GM23338 (cell line): ENCODE measurements at regions not wholly inside any gene's neighbourhood (a gene's known extent, or its start where the extent isn't known, plus 50 kb on each side); places are given as distances from the start of the nearest gene placed in this dataset.

ENCODE experiments used
- ATAC-seq: fragments of 200-7000 bp; cut with Tn5 transposase; 3 replicates; pipeline ENCODE4 v1.9.1; 2020
- DNase-seq: peaks from one replicate; pipeline ENCODE4 v3.0.0-alpha.2; 2015; ENCODE audit warnings: low spot score
- H2AFZ ChIP-seq: fragments of 200-600 bp; sonication (generic); 2 replicates; pipeline ENCODE4 v1.8.0; 2016; ENCODE audit warnings: antibody characterized with exemption, mild to moderate bottlenecking, moderate library complexity
- H3F3A ChIP-seq: fragments of 200-600 bp; sonication (generic); replicated peaks from 2 replicates; pipeline ENCODE4 v1.8.0; 2017; ENCODE audit warnings: antibody characterized with exemption, mixed run types, low read depth
- H3K27ac ChIP-seq: fragments of 200-600 bp; sonication (generic); 2 replicates; pipeline ENCODE4 v1.6.1; 2016; ENCODE audit warnings: low read depth
- H3K27me3 ChIP-seq: fragments of 200-600 bp; sonication (generic); 2 replicates; pipeline ENCODE4 v1.8.0; 2016; ENCODE audit warnings: mild to moderate bottlenecking, mixed run types, moderate library complexity; ENCODE audit not compliant: insufficient read depth
- H3K36me3 ChIP-seq: fragments of 200-600 bp; sonication (generic); 2 replicates; pipeline ENCODE4 v1.8.0; 2016; ENCODE audit warnings: mild to moderate bottlenecking; ENCODE audit not compliant: insufficient read depth
- H3K4me1 ChIP-seq: fragments of 200-600 bp; sonication (generic); 2 replicates; pipeline ENCODE4 v1.8.0; 2016; ENCODE audit warnings: mild to moderate bottlenecking, moderate library complexity; ENCODE audit not compliant: insufficient read depth
- H3K4me2 ChIP-seq: fragments of 200-600 bp; sonication (generic); 2 replicates; pipeline ENCODE4 v1.7.1; 2017; ENCODE audit warnings: mixed run types
- H3K4me3 ChIP-seq: fragments of 200-600 bp; sonication (generic); 2 replicates; pipeline ENCODE4 v1.6.1; 2016; ENCODE audit warnings: mixed run types
- H3K79me2 ChIP-seq: fragments of 200-600 bp; sonication (generic); replicated peaks from 2 replicates; pipeline ENCODE4 v1.8.0; 2017; ENCODE audit warnings: mild to moderate bottlenecking; ENCODE audit not compliant: insufficient read depth
- H3K9me2 ChIP-seq: fragments of 200-600 bp; sonication (generic); 2 replicates; pipeline ENCODE4 v1.8.0; 2017; ENCODE audit not compliant: insufficient read depth
- H4K20me1 ChIP-seq: fragments of 200-600 bp; sonication (generic); replicated peaks from 2 replicates; pipeline ENCODE4 v1.8.0; 2017; ENCODE audit warnings: mild to moderate bottlenecking; ENCODE audit not compliant: insufficient read depth
- H3K27ac Mint-ChIP-seq: 2 replicates; pipeline ENCODE4 v1.8.0; 2020; ENCODE audit warnings: inconsistent platforms, mild to moderate bottlenecking, moderate library complexity, mixed read lengths
- H3K27me3 Mint-ChIP-seq: 3 replicates; pipeline ENCODE4 v1.8.0; 2022; ENCODE audit warnings: low read depth, mild to moderate bottlenecking, moderate library complexity, mixed read lengths, inconsistent platforms; ENCODE audit not compliant: insufficient read depth, poor library complexity
- H3K36me3 Mint-ChIP-seq: 3 replicates; pipeline ENCODE4 v1.8.0; 2021; ENCODE audit warnings: low read depth, mild to moderate bottlenecking, inconsistent platforms, moderate library complexity, mixed read lengths
- H3K4me1 Mint-ChIP-seq: 3 replicates; pipeline ENCODE4 v1.8.0; 2020; ENCODE audit warnings: mild to moderate bottlenecking, inconsistent platforms, mixed read lengths
- H3K4me3 Mint-ChIP-seq: 3 replicates; pipeline ENCODE4 v1.8.0; 2021; ENCODE audit warnings: moderate library complexity, mild to moderate bottlenecking, inconsistent platforms, mixed read lengths
- H3K9me3 Mint-ChIP-seq: 3 replicates; pipeline ENCODE4 v1.8.0; 2020; ENCODE audit warnings: moderate library complexity, mild to moderate bottlenecking, inconsistent platforms, mixed read lengths
- CREB1 ChIP-seq: fragments of 250-450 bp; sonication (Bioruptor Pico); IDR thresholded peaks from 2 replicates; pipeline ENCODE4 v1.5.0; 2020; ENCODE audit warnings: low read depth, mild to moderate bottlenecking, moderate library complexity
- EZH2 ChIP-seq: fragments of 200-600 bp; sonication (generic); IDR thresholded peaks from one replicate; pipeline ENCODE4 v1.8.0; 2017; ENCODE audit warnings: antibody characterized with exemption, mild to moderate bottlenecking, low read depth; ENCODE audit not compliant: unreplicated experiment
- EZH2phosphoT487 ChIP-seq: fragments of 200-600 bp; sonication (generic); IDR thresholded peaks from one replicate; pipeline ENCODE4 v1.8.1; 2018; ENCODE audit warnings: antibody characterized with exemption; ENCODE audit not compliant: unreplicated experiment
- JUNB ChIP-seq: IDR thresholded peaks from one replicate; pipeline ENCODE4 v1.6.1; 2016; ENCODE audit warnings: antibody characterized with exemption; ENCODE audit not compliant: unreplicated experiment
- POLR2AphosphoS5 ChIP-seq: IDR thresholded peaks from 2 replicates; pipeline ENCODE4 v1.6.1; 2016; ENCODE audit warnings: antibody characterized with exemption, low read depth
- STAT1 ChIP-seq: IDR thresholded peaks from one replicate; pipeline ENCODE4 v1.6.1; 2016; ENCODE audit warnings: antibody characterized with exemption; ENCODE audit not compliant: unreplicated experiment
- ZNF114 ChIP-seq: fragments of 250-450 bp; sonication (Bioruptor Pico); IDR thresholded peaks from 2 replicates; pipeline ENCODE4 v1.5.0; 2020; ENCODE audit warnings: mild to moderate bottlenecking, moderate library complexity
- ZNF331 ChIP-seq: fragments of 250-450 bp; sonication (Bioruptor Pico); IDR thresholded peaks from 2 replicates; pipeline ENCODE4 v1.5.0; 2020; ENCODE audit warnings: low read depth, mild to moderate bottlenecking, moderate library complexity
- TF ChIP-seq, protein P1 (sequence below): IDR thresholded peaks from one replicate; pipeline ENCODE4 v1.6.1; 2018; ENCODE audit warnings: antibody characterized with exemption; ENCODE audit not compliant: unreplicated experiment
- TF ChIP-seq, protein P2 (sequence below), 2 experiments: fragments of 200-600 bp in 1 of 2; sonication (generic) in 1 of 2; conservative IDR thresholded peaks; 2 replicates each; pipeline versions ENCODE4 v1.5.1 to v1.6.1; 2016 to 2017; ENCODE audit warnings: antibody characterized with exemption in 2 of 2, low read depth in 2 of 2, mild to moderate bottlenecking in 2 of 2, moderate library complexity in 1 of 2
- TF ChIP-seq, protein P3 (sequence below): fragments of 250-450 bp; sonication (Bioruptor Pico); IDR thresholded peaks from 2 replicates; pipeline ENCODE4 v1.5.0; 2020; ENCODE audit warnings: mild to moderate bottlenecking, moderate library complexity

DNA sequence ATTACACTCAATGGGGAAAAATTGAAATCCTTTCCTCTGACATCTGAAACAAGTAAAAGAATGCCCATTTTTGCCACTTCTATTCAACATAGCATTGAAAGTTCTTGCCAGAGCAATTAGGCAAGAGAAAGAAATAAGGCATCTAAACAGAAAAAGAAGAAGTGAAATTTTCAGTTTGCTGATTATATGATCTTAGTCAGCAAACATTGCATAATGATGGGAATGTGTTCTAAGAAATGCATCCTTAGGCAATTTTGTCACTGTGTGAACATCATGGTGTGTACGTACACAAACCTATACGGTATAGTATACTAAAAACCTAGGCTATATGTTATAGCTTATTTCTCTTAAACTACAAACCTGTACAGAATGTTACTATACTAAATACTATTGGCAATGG is 278.0 kb downstream of the CGGBP1 start:
- H3K4me2 ChIP-seq: no peak overlapping the region
- H3K9me3 Mint-ChIP-seq: peaks cover 3% of the 10 kb centered on the region; the same call in 2 of the 3 replicates
- no peaks in the 10 kb centered on the region for H3K27me3 Mint-ChIP-seq
- H3K36me3 Mint-ChIP-seq: no peaks in the 10 kb centered on the region
- DNase-seq: no peak
- H3K4me1 Mint-ChIP-seq: no peaks in the 10 kb centered on the region
- H3K4me3 Mint-ChIP-seq: no peak overlapping the region
- TF ChIP-seq, protein P1, sequence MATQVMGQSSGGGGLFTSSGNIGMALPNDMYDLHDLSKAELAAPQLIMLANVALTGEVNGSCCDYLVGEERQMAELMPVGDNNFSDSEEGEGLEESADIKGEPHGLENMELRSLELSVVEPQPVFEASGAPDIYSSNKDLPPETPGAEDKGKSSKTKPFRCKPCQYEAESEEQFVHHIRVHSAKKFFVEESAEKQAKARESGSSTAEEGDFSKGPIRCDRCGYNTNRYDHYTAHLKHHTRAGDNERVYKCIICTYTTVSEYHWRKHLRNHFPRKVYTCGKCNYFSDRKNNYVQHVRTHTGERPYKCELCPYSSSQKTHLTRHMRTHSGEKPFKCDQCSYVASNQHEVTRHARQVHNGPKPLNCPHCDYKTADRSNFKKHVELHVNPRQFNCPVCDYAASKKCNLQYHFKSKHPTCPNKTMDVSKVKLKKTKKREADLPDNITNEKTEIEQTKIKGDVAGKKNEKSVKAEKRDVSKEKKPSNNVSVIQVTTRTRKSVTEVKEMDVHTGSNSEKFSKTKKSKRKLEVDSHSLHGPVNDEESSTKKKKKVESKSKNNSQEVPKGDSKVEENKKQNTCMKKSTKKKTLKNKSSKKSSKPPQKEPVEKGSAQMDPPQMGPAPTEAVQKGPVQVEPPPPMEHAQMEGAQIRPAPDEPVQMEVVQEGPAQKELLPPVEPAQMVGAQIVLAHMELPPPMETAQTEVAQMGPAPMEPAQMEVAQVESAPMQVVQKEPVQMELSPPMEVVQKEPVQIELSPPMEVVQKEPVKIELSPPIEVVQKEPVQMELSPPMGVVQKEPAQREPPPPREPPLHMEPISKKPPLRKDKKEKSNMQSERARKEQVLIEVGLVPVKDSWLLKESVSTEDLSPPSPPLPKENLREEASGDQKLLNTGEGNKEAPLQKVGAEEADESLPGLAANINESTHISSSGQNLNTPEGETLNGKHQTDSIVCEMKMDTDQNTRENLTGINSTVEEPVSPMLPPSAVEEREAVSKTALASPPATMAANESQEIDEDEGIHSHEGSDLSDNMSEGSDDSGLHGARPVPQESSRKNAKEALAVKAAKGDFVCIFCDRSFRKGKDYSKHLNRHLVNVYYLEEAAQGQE: no peak
- TF ChIP-seq ZNF114: no peak
- TF ChIP-seq POLR2AphosphoS5: no peak
- no peak for TF ChIP-seq JUNB
- TF ChIP-seq STAT1: no peak
- TF ChIP-seq, protein P2, sequence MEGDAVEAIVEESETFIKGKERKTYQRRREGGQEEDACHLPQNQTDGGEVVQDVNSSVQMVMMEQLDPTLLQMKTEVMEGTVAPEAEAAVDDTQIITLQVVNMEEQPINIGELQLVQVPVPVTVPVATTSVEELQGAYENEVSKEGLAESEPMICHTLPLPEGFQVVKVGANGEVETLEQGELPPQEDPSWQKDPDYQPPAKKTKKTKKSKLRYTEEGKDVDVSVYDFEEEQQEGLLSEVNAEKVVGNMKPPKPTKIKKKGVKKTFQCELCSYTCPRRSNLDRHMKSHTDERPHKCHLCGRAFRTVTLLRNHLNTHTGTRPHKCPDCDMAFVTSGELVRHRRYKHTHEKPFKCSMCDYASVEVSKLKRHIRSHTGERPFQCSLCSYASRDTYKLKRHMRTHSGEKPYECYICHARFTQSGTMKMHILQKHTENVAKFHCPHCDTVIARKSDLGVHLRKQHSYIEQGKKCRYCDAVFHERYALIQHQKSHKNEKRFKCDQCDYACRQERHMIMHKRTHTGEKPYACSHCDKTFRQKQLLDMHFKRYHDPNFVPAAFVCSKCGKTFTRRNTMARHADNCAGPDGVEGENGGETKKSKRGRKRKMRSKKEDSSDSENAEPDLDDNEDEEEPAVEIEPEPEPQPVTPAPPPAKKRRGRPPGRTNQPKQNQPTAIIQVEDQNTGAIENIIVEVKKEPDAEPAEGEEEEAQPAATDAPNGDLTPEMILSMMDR (conservative IDR thresholded peaks at IDR 0.05; ENCODE audit: low read depth in 2 of 2): no peak
- TF ChIP-seq EZH2phosphoT487: no peak
- TF ChIP-seq EZH2: no peak
- TF ChIP-seq CREB1 (CRISPR knock-in tag): no peak
- no peak for TF ChIP-seq ZNF331 (CRISPR knock-in tag)
- TF ChIP-seq, protein P3, sequence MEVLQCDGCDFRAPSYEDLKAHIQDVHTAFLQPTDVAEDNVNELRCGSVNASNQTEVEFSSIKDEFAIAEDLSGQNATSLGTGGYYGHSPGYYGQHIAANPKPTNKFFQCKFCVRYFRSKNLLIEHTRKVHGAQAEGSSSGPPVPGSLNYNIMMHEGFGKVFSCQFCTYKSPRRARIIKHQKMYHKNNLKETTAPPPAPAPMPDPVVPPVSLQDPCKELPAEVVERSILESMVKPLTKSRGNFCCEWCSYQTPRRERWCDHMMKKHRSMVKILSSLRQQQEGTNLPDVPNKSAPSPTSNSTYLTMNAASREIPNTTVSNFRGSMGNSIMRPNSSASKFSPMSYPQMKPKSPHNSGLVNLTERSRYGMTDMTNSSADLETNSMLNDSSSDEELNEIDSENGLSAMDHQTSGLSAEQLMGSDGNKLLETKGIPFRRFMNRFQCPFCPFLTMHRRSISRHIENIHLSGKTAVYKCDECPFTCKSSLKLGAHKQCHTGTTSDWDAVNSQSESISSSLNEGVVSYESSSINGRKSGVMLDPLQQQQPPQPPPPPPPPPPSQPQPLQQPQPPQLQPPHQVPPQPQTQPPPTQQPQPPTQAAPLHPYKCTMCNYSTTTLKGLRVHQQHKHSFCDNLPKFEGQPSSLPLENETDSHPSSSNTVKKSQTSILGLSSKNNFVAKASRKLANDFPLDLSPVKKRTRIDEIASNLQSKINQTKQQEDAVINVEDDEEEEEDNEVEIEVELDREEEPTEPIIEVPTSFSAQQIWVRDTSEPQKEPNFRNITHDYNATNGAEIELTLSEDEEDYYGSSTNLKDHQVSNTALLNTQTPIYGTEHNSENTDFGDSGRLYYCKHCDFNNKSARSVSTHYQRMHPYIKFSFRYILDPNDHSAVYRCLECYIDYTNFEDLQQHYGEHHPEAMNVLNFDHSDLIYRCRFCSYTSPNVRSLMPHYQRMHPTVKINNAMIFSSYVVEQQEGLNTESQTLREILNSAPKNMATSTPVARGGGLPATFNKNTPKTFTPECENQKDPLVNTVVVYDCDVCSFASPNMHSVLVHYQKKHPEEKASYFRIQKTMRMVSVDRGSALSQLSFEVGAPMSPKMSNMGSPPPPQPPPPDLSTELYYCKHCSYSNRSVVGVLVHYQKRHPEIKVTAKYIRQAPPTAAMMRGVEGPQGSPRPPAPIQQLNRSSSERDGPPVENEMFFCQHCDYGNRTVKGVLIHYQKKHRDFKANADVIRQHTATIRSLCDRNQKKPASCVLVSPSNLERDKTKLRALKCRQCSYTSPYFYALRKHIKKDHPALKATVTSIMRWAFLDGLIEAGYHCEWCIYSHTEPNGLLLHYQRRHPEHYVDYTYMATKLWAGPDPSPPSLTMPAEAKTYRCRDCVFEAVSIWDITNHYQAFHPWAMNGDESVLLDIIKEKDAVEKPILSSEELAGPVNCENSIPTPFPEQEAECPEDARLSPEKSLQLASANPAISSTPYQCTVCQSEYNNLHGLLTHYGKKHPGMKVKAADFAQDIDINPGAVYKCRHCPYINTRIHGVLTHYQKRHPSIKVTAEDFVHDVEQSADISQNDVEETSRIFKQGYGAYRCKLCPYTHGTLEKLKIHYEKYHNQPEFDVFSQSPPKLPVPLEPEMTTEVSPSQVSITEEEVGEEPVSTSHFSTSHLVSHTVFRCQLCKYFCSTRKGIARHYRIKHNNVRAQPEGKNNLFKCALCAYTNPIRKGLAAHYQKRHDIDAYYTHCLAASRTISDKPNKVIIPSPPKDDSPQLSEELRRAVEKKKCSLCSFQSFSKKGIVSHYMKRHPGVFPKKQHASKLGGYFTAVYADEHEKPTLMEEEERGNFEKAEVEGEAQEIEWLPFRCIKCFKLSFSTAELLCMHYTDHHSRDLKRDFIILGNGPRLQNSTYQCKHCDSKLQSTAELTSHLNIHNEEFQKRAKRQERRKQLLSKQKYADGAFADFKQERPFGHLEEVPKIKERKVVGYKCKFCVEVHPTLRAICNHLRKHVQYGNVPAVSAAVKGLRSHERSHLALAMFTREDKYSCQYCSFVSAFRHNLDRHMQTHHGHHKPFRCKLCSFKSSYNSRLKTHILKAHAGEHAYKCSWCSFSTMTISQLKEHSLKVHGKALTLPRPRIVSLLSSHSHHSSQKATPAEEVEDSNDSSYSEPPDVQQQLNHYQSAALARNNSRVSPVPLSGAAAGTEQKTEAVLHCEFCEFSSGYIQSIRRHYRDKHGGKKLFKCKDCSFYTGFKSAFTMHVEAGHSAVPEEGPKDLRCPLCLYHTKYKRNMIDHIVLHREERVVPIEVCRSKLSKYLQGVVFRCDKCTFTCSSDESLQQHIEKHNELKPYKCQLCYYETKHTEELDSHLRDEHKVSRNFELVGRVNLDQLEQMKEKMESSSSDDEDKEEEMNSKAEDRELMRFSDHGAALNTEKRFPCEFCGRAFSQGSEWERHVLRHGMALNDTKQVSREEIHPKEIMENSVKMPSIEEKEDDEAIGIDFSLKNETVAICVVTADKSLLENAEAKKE: no peak
- no peak overlapping the region for H2AFZ ChIP-seq
- no peak for ATAC-seq
- no peaks in the 10 kb centered on the region for H3K79me2 ChIP-seq
- no peak overlapping the region for H3K27ac Mint-ChIP-seq
- no peaks in the 10 kb centered on the region for H3K27me3 ChIP-seq
- 0 out of 2 replicates have a peak, but pooled peaks cover 3% of the 10 kb centered on the region for H3K9me2 ChIP-seq
- H3K4me3 ChIP-seq: no peak overlapping the region
- no peaks in the 10 kb centered on the region for H3K36me3 ChIP-seq
- no peaks in the 10 kb centered on the region for H3F3A ChIP-seq
- no peaks in the 10 kb centered on the region for H4K20me1 ChIP-seq
- H3K27ac ChIP-seq: no peak overlapping the region
- no peaks in the 10 kb centered on the region for H3K4me1 ChIP-seq
